Fibroblast of lung (primary cell): ENCODE measurements at regions not wholly inside any gene's neighbourhood (a gene's known extent, or its start where the extent isn't known, plus 50 kb on each side); places are given as distances from the start of the nearest gene placed in this dataset.

ENCODE experiments used
- EZH2 ChIP-seq: IDR thresholded peaks from 2 replicates; pipeline ENCODE4 v1.5.1; 2012; ENCODE audit warnings: low read length, control low read depth, mild to moderate bottlenecking; ENCODE audit errors: missing control alignments
- TF ChIP-seq, protein P1 (sequence below), 2 donors: IDR thresholded peaks in 1 of 2; conservative IDR thresholded peaks in 1 of 2; 1 replicate in 1 of 2; 2 replicates in 1 of 2; pipeline ENCODE4 v1.5.1; 2011 to 2012; ENCODE audit warnings: low read length in 2 of 2, control low read depth in 1 of 2, inconsistent platforms in 1 of 2, low read depth in 1 of 2, mild to moderate bottlenecking in 1 of 2

DNA sequence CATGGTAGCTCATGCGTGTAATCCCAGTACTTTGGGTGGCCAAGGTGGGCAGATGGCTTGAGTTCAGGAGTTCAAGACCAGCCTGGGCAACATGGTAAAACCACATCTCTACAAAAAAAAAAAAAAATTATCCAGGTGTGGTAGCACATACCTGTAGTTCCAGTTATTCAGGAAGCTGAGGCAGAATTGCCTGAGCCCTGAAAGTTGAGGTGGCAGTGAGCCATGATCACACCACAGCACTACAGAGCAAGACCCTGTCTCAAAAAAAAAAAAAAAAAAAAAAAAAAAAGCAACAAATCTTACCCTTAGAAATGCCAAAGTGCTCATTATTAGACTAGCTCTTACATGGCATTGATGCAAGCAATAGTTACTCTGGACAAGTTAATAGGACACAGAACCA lies 724.9 kb downstream of the MAT2B start:
- TF ChIP-seq, protein P1, sequence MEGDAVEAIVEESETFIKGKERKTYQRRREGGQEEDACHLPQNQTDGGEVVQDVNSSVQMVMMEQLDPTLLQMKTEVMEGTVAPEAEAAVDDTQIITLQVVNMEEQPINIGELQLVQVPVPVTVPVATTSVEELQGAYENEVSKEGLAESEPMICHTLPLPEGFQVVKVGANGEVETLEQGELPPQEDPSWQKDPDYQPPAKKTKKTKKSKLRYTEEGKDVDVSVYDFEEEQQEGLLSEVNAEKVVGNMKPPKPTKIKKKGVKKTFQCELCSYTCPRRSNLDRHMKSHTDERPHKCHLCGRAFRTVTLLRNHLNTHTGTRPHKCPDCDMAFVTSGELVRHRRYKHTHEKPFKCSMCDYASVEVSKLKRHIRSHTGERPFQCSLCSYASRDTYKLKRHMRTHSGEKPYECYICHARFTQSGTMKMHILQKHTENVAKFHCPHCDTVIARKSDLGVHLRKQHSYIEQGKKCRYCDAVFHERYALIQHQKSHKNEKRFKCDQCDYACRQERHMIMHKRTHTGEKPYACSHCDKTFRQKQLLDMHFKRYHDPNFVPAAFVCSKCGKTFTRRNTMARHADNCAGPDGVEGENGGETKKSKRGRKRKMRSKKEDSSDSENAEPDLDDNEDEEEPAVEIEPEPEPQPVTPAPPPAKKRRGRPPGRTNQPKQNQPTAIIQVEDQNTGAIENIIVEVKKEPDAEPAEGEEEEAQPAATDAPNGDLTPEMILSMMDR (conservative IDR thresholded peaks at IDR 0.05 in 1 of 2, IDR thresholded peaks at IDR 0.05 in 1 of 2; ENCODE audit: low read depth in 1 of 2, low read length in 2 of 2) = no peak
- no peak for TF ChIP-seq EZH2
